ENCODE measurements at regions not wholly inside any gene's neighbourhood (a gene's known extent, or its start where the extent isn't known, plus 50 kb on each side); places are given as distances from the start of the nearest gene placed in this dataset.

DNA sequence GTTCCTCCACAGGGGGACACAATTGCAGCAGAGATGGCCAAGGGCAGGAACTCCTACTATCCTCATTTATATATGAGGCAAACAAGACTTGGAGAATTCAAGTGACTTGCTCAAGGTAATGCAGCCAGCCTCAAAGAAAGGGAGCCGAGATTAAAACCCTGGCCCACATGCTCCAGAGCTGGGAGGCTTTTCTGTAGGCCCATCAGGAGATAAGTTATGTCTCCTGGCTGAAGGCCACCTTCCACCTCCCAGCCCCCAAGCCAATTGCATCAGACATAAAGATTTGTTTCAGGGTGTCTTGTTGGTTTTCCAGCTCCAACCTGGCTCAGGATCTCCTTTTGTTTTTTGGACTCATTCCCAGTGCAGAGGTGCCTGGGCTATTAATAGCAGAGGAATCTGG lies 59.5 kb downstream of the SMIM38 start:
- no peaks in the 10 kb centered on the region for H3K36me3 Mint-ChIP-seq (ENCODE audit: low read depth)
- peaks cover 11% of the 10 kb centered on the region for H3K4me1 Mint-ChIP-seq (ENCODE audit: low read depth)
- POLR2A ChIA-PET = no interaction called here
- no peaks in the 10 kb centered on the region for H3K9me3 Mint-ChIP-seq
- H3K27ac Mint-ChIP-seq = no peak overlapping the region
- CTCF ChIA-PET = no interaction called here
- Histone ChIP-seq H3K36me3 (ENCODE audit: insufficient read depth, low read length) (no peaks in the 10 kb centered on the region), H3K4me1 (ENCODE audit: insufficient read depth, low read length) (peaks cover 4% of the 10 kb centered on the region), H3K27ac (ENCODE audit: low read depth in 1 of 2, low read length in 2 of 2) (no peak overlapping the region), H3K27me3 (ENCODE audit: control insufficient read depth in 1 of 2, insufficient read depth in 2 of 2, low read length in 2 of 2) (no peaks in the 10 kb centered on the region), H3K9me3 (ENCODE audit: control insufficient read depth in 1 of 2, insufficient read depth in 1 of 2, low read length in 2 of 2) (no peaks in the 10 kb centered on the region), H3K4me3 (ENCODE audit: low read length) (no peak overlapping the region)
- H3K4me3 Mint-ChIP-seq = no peak overlapping the region
- intact Hi-C loops (cut with DNase I, micrococcal nuclease) = no loop called here
- ATAC-seq (ENCODE audit: poor library complexity) (no peak), DNase-seq (no peak)
- peaks cover under 1% of the 10 kb centered on the region for H3K27me3 Mint-ChIP-seq
- TF ChIP-seq, protein P1, sequence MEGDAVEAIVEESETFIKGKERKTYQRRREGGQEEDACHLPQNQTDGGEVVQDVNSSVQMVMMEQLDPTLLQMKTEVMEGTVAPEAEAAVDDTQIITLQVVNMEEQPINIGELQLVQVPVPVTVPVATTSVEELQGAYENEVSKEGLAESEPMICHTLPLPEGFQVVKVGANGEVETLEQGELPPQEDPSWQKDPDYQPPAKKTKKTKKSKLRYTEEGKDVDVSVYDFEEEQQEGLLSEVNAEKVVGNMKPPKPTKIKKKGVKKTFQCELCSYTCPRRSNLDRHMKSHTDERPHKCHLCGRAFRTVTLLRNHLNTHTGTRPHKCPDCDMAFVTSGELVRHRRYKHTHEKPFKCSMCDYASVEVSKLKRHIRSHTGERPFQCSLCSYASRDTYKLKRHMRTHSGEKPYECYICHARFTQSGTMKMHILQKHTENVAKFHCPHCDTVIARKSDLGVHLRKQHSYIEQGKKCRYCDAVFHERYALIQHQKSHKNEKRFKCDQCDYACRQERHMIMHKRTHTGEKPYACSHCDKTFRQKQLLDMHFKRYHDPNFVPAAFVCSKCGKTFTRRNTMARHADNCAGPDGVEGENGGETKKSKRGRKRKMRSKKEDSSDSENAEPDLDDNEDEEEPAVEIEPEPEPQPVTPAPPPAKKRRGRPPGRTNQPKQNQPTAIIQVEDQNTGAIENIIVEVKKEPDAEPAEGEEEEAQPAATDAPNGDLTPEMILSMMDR (IDR thresholded peaks at IDR 0.05) = no peak

DNA sequence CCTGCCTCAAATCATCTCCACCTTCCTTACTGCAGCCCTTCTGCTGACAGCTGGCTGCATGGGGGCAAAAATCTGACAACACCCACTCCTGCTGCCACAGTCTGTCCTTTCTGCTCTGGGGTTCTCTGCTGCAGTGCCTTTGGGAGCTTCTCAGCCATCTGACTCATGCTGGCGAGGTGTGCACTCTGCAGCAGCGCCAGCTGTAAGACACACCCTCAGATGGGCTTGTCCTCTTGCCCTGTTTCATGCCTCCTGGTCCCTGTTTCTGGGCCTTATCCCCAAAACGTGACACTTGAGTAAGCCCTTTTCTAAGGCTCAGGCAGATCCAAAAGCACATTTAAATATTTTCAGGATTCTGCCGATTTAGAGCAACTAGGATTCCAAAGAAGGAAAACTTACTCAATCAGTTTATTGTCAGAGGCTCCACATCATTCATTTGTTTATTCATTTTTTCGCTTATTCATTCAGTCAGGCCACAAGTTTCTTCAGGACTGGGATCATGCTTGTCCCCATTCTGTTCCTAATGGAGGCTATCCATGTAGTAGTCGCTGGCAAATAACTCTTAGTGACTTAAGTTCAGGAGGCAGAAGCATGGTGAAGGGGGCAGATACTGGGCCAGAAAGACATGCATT lies 60.2 kb downstream of the SMIM38 start:
- ATAC-seq (ENCODE audit: poor library complexity) = no peak
- Mint-ChIP-seq H3K36me3 (ENCODE audit: low read depth) (no peaks in the 10 kb centered on the region), H3K27ac (no peak overlapping the region), H3K4me1 (ENCODE audit: low read depth) (peaks cover 11% of the 10 kb centered on the region), H3K4me3 (no peak overlapping the region), H3K27me3 (no peaks in the 10 kb centered on the region), H3K9me3 (no peaks in the 10 kb centered on the region)
- ChIA-PET POLR2A (no interaction called here), CTCF (no interaction called here)
- Histone ChIP-seq H3K4me1 (ENCODE audit: insufficient read depth, low read length) (peaks cover 4% of the 10 kb centered on the region), H3K9me3 (ENCODE audit: control insufficient read depth in 1 of 2, insufficient read depth in 1 of 2, low read length in 2 of 2) (no peaks in the 10 kb centered on the region), H3K27ac (ENCODE audit: low read depth in 1 of 2, low read length in 2 of 2) (no peak overlapping the region), H3K36me3 (ENCODE audit: insufficient read depth, low read length) (no peaks in the 10 kb centered on the region), H3K27me3 (ENCODE audit: control insufficient read depth in 1 of 2, insufficient read depth in 2 of 2, low read length in 2 of 2) (no peaks in the 10 kb centered on the region), H3K4me3 (ENCODE audit: low read length) (no peak overlapping the region)
- peak in 1 of 14 experiments; percentile 12 for DNase-seq
- TF ChIP-seq, protein P1 (IDR thresholded peaks at IDR 0.05) = no peak
- intact Hi-C loops (cut with DNase I, micrococcal nuclease) = no loop called here

DNA sequence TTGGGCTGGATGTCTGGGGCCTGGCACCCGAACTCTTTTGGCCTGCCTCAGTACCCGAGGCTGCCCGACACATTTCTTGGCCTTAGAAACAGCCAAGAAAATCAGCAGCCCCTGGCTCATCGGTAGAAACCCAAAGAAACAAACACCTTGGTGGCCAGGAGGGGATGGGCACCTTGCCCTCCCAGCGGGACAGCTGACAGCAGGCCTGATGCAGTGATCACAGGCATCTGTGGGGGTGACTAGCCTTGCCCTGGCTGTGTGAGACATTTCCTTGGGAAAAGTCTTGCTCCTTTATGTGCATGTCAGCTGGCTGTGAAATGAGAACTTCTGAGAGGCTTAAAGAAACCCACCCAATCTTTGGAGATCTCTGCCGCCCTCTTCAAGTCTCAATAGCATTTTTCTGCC lies 60.9 kb downstream of the SMIM38 start:
- Histone ChIP-seq H3K9me3 (ENCODE audit: control insufficient read depth in 1 of 2, insufficient read depth in 1 of 2, low read length in 2 of 2) (no peaks in the 10 kb centered on the region), H3K4me1 (ENCODE audit: insufficient read depth, low read length) (peaks cover 4% of the 10 kb centered on the region), H3K4me3 (ENCODE audit: low read length) (no peak overlapping the region), H3K27ac (ENCODE audit: low read depth in 1 of 2, low read length in 2 of 2) (no peak overlapping the region), H3K36me3 (ENCODE audit: insufficient read depth, low read length) (no peaks in the 10 kb centered on the region), H3K27me3 (ENCODE audit: control insufficient read depth in 1 of 2, insufficient read depth in 2 of 2, low read length in 2 of 2) (no peaks in the 10 kb centered on the region)
- ATAC-seq (ENCODE audit: poor library complexity) (no peak), DNase-seq (peak in 1 of 14 experiments; percentile 15)
- no peaks in the 10 kb centered on the region for H3K36me3 Mint-ChIP-seq (ENCODE audit: low read depth)
- ChIA-PET POLR2A (no interaction called here), CTCF (no interaction called here)
- H3K27me3 Mint-ChIP-seq = no peaks in the 10 kb centered on the region
- TF ChIP-seq, protein P1 (IDR thresholded peaks at IDR 0.05) = no peak
- H3K4me3 Mint-ChIP-seq = no peak overlapping the region
- H3K9me3 Mint-ChIP-seq = no peaks in the 10 kb centered on the region
- intact Hi-C loops (cut with DNase I, micrococcal nuclease) = no loop called here
- H3K4me1 Mint-ChIP-seq (ENCODE audit: low read depth) = peaks cover 11% of the 10 kb centered on the region
- H3K27ac Mint-ChIP-seq = no peak overlapping the region
